ENCODE measurements at regions not wholly inside any gene's neighbourhood (a gene's known extent, or its start where the extent isn't known, plus 50 kb on each side); places are given as distances from the start of the nearest gene placed in this dataset.
A peak's percentile ranks its signal among the peaks of the same experiment; 100 is the strongest.

DNA sequence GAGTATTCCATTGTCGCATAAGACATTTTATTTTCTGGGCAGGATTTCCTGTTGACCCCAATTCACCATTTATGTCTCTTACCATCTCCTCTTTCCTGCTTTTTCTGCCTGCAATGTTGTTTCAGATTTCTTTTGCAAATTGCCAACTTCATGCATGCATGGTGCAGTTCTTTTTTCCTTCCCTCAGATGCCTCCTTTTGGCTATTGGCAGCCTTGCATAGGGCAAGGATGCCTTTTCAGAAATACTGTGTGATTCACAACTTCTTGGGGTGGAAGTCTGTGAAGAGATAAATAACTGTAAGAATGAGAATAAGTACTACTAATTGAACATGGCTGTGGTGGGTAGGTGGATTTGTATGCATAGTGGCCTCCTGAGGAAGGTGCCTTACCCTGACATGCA lies 116.7 kb downstream of the SOX4 start:
- H3K4me3 ChIP-seq (ENCODE audit: low read length) = peak overlapping the region; percentile 15
- H3K27ac ChIP-seq (ENCODE audit: low read depth, low read length) = peak overlapping the region; percentile 45
- peak overlapping the region; percentile 5 for H3K27ac Mint-ChIP-seq
- H3K4me1 ChIP-seq (ENCODE audit: control insufficient read depth, insufficient read depth, low read length) = peaks cover 15% of the 10 kb centered on the region
- H3K9me3 ChIP-seq (ENCODE audit: control insufficient read depth, low read length) = peaks cover 10% of the 10 kb centered on the region
- TF ChIP-seq, protein P1, sequence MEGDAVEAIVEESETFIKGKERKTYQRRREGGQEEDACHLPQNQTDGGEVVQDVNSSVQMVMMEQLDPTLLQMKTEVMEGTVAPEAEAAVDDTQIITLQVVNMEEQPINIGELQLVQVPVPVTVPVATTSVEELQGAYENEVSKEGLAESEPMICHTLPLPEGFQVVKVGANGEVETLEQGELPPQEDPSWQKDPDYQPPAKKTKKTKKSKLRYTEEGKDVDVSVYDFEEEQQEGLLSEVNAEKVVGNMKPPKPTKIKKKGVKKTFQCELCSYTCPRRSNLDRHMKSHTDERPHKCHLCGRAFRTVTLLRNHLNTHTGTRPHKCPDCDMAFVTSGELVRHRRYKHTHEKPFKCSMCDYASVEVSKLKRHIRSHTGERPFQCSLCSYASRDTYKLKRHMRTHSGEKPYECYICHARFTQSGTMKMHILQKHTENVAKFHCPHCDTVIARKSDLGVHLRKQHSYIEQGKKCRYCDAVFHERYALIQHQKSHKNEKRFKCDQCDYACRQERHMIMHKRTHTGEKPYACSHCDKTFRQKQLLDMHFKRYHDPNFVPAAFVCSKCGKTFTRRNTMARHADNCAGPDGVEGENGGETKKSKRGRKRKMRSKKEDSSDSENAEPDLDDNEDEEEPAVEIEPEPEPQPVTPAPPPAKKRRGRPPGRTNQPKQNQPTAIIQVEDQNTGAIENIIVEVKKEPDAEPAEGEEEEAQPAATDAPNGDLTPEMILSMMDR (conservative IDR thresholded peaks at IDR 0.05) = peak; percentile 17
- 100% methylated on average over 1 of the region's 1 CpG for WGBS, 2 experiments (ENCODE audit: insufficient coverage in 1 of 2, insufficient read length in 1 of 2)
- H3K27me3 Mint-ChIP-seq (ENCODE audit: insufficient read depth) = no peaks in the 10 kb centered on the region
- peaks cover 1% of the 10 kb centered on the region for H3K9me3 Mint-ChIP-seq
- H3K4me3 Mint-ChIP-seq = no peak overlapping the region
- DNase-seq = no peak
- H3K9ac ChIP-seq (ENCODE audit: extremely low read depth, low read length, poor library complexity, severe bottlenecking) = no peak overlapping the region
- peaks cover 35% of the 10 kb centered on the region for H3K4me1 Mint-ChIP-seq
- H3K36me3 Mint-ChIP-seq (ENCODE audit: low read depth) = peaks cover 22% of the 10 kb centered on the region
- H3K27me3 ChIP-seq (ENCODE audit: control insufficient read depth, insufficient read depth, low read length, poor library complexity, severe bottlenecking) = no peaks in the 10 kb centered on the region
- peaks cover 74% of the 10 kb centered on the region for H3K36me3 ChIP-seq (ENCODE audit: control insufficient read depth, insufficient read depth, low read length)

DNA sequence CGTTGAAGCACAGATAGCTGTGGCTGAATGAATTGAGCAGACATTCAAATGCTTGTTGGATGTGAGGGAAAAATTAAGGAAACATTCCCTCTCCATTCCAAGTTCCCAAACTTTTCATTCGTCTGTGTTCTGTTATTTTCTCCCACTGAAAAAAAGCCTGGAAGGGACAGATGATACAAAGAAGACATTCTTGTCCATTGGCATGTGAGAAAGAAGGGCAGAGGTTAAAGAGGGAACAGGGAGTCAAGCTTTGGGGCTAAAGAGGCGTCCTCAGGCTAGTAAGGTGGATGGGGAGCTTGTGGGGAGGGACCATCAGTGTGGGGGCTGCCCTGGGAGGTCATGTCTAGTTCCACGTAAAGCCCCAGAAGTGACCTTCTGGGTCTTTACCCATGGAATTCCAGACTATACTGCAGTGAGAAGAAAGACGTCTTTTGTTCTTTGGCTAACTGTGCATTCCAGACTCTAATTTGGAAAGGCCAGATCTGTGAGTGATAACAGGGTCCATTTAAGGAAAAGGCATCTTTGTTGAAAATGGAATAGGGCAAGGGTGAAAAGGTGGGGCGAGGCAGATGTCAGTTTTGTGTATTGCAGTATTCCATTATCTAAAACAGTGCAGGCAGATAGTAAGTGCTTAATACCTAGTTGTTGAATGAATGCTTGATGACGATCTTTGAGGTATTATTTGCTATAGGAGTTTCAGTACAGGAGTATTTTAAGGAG lies 117.5 kb downstream of the SOX4 start:
- Mint-ChIP-seq H3K27ac (peak overlapping the region; percentile 2), H3K4me3 (no peak overlapping the region), H3K4me1 (peaks cover 41% of the 10 kb centered on the region), H3K9me3 (peaks cover 1% of the 10 kb centered on the region), H3K36me3 (ENCODE audit: low read depth) (peaks cover 22% of the 10 kb centered on the region), H3K27me3 (ENCODE audit: insufficient read depth) (no peaks in the 10 kb centered on the region)
- H3K27me3 ChIP-seq (ENCODE audit: control insufficient read depth, insufficient read depth, low read length, poor library complexity, severe bottlenecking) = no peaks in the 10 kb centered on the region
- DNase-seq = no peak
- peak overlapping the region; percentile 15 for H3K4me3 ChIP-seq (ENCODE audit: low read length)
- H3K4me1 ChIP-seq (ENCODE audit: control insufficient read depth, insufficient read depth, low read length) = peaks cover 15% of the 10 kb centered on the region
- H3K9ac ChIP-seq (ENCODE audit: extremely low read depth, low read length, poor library complexity, severe bottlenecking) = no peak overlapping the region
- TF ChIP-seq, protein P1 (conservative IDR thresholded peaks at IDR 0.05) = no peak
- H3K36me3 ChIP-seq (ENCODE audit: control insufficient read depth, insufficient read depth, low read length) = peaks cover 65% of the 10 kb centered on the region
- 63 to 69% methylated on average over 2 to 7 of the region's 7 CpGs for WGBS, 2 experiments (ENCODE audit: insufficient coverage in 1 of 2, insufficient read length in 1 of 2)
- peaks cover 10% of the 10 kb centered on the region for H3K9me3 ChIP-seq (ENCODE audit: control insufficient read depth, low read length)
- peak overlapping the region; percentile 45 for H3K27ac ChIP-seq (ENCODE audit: low read depth, low read length)

DNA sequence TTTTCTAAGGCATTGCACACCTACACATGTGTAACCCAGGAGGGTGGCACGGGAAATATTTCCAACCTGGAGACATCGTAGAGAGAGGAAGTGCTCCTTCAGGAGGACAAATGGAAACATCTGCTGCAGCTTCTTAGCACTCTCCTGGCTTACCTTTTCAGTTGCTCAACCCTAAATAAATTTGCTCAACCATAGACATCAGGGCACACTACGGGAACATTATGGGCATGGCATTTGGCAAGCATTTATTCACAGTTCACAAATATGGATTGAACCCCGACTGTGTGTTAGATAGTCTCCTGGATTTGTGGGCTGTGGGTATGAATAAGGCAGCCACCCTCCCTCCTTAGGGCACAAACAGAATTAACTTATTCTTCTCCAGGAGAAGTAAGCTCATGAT lies 118.7 kb downstream of the SOX4 start:
- Mint-ChIP-seq H3K9me3 (peaks cover 1% of the 10 kb centered on the region), H3K36me3 (ENCODE audit: low read depth) (peaks cover 22% of the 10 kb centered on the region), H3K27me3 (ENCODE audit: insufficient read depth) (no peaks in the 10 kb centered on the region), H3K4me1 (peaks cover 47% of the 10 kb centered on the region), H3K27ac (peak overlapping the region; percentile 65), H3K4me3 (no peak overlapping the region)
- Histone ChIP-seq H3K27ac (ENCODE audit: low read depth, low read length) (no peak overlapping the region), H3K36me3 (ENCODE audit: control insufficient read depth, insufficient read depth, low read length) (peaks cover 60% of the 10 kb centered on the region), H3K27me3 (ENCODE audit: control insufficient read depth, insufficient read depth, low read length, poor library complexity, severe bottlenecking) (no peaks in the 10 kb centered on the region), H3K4me1 (ENCODE audit: control insufficient read depth, insufficient read depth, low read length) (peaks cover 15% of the 10 kb centered on the region), H3K9me3 (ENCODE audit: control insufficient read depth, low read length) (peaks cover 6% of the 10 kb centered on the region), H3K9ac (ENCODE audit: extremely low read depth, low read length, poor library complexity, severe bottlenecking) (no peak overlapping the region), H3K4me3 (ENCODE audit: low read length) (peak overlapping the region; percentile 12)
- TF ChIP-seq, protein P1 (conservative IDR thresholded peaks at IDR 0.05) = no peak
- WGBS, 2 experiments (ENCODE audit: insufficient coverage in 1 of 2, insufficient read length in 1 of 2) = 93 to 100% methylated on average over 1 to 4 of the region's 4 CpGs
- no peak for DNase-seq

All from endodermal cell (in vitro differentiated cells).